GM19193 (cell line): ENCODE measurements at regions not wholly inside any gene's neighbourhood (a gene's known extent, or its start where the extent isn't known, plus 50 kb on each side); places are given as distances from the start of the nearest gene placed in this dataset.

Source experiments
- POLR2A ChIP-seq: IDR thresholded peaks from 4 replicates; pipeline ENCODE4 v1.6.1; 2011; ENCODE audit not compliant: insufficient read depth, insufficient read length; ENCODE audit errors: extremely low read depth

DNA sequence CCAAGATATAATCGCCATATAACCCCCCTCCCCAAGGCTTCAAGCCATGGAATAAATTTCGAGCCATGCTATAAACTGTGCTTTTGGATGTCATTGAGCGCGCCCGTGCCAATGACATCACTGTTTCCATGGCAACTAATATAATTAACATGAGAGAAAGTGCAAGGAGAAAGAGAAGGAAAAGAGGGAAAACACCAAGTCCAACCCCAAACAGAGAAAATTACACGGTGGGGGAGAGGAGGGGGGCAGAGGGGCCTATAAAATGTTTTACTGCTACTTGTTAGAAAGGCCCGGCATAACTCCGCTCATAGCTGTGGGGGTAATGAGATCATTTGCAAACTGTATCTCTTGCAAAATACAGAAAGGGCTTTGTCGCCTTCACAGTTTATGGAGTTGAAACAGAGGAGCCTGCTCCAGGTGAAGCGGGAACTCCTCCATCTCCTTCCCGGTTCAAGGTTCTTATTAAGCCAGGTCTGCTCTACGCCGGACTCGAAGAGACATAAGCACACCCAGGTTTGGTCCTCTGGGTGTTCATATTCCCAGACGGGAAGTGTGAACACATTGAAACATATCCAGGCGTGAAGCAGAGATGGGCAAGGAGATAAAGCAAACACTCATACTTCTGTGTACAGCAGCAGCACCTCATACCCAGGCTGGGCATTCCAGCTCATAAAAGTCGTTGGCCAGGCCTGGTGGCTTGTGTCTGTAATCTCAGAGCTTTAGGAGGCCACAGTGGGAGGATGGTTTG, 99.1 kb upstream of the MAP1LC3B2 start:
- no peak for TF ChIP-seq POLR2A

- TF ChIP-seq POLR2A: no peak
Measured at GRCh38 chr12:116461060-116461459, 98.1 kb upstream of the MAP1LC3B2 start.

- no peak for TF ChIP-seq POLR2A
Measured at GRCh38 chr12:116463366-116463765, 95.8 kb upstream of the MAP1LC3B2 start.

- TF ChIP-seq POLR2A: no peak
Measured at GRCh38 chr12:116465407-116465806, 93.8 kb upstream of the MAP1LC3B2 start.

DNA sequence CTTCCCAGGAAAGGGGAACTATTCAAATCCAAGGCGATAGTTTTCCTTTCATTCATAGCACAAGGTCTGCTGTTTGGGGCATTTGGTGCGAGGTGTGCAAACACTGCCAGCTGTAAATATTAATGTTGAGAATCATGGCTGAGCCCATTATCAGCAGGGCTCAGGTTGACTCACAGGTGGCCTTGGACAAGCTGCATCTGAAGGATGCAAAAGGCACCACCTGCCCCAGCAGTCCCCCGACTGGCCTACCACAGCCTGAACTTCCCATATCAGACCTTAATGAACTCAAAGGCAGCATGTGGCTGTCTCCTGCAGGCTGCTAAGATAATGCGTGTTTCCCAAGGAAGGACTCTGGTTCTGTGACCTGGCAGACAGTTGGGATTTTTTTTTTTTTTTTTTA, 93.3 kb upstream of the MAP1LC3B2 start:
- TF ChIP-seq POLR2A: no peak

DNA sequence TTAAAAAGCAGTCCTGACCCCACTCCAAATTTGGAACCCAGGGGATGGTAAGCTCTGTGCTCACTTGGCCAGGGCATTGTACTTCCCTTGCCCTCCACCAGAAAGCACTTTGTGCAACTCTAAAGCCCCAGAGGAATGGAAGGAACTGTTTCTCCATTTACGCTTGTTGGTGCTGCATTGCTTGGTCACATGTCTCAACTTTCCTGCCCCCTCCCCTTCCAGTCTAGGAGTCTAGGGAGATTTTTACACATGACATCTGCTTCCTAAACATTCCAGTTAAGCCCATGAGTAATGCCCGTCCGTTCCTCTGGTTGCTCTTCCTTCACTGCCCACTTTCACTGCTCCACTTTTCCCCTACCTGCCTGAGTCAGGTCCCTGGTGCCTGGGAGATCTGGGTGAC, 92.6 kb upstream of the MAP1LC3B2 start:
- TF ChIP-seq POLR2A: no peak

- TF ChIP-seq POLR2A: no peak
Measured at GRCh38 chr12:116469344-116469743, 89.8 kb upstream of the MAP1LC3B2 start.

GRCh38 chr12:116471544-116471943, 87.6 kb upstream of the MAP1LC3B2 start:
- no peak for TF ChIP-seq POLR2A

DNA sequence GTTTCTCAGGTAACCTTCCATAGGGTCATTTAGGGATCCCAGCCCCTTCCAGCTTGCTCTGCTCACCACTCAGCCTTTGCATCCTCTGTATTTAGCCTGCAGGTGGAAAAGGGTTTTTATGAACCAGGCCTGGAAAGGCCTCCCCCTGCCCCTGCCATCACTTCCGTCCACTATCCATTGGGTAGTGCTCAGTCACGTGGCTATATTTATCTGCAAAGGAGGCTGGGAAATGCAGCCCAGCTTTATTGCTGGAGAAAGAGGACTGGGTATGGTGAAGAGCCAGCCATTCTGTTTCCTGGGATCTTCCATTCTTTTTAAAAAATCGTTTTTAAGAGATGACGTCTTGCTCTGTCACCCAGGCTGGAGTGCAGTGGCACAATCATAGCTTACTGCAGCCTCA, 87.0 kb upstream of the MAP1LC3B2 start:
- TF ChIP-seq POLR2A: no peak

- no peak for TF ChIP-seq POLR2A
Measured at GRCh38 chr12:116473416-116473815, 85.8 kb upstream of the MAP1LC3B2 start.

DNA sequence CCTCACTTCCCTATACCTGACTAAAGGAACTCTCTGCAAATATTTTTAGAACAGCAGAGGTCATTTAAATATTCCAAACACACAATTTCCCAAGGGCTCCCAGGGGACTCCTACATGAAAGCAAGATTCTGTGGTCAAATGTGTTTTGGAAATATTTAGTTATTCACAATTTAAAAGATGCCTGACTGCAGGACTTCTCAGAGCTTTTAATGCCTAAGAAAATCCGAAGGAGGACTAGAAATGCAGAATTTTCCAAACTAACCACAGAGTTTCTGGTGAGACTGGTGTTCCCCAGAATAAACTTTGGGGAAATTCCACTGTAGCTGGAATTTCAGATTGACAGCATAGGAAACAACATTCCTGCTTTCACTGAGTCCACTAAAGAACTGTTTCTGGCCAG, 84.8 kb upstream of the MAP1LC3B2 start:
- TF ChIP-seq POLR2A: no peak

DNA sequence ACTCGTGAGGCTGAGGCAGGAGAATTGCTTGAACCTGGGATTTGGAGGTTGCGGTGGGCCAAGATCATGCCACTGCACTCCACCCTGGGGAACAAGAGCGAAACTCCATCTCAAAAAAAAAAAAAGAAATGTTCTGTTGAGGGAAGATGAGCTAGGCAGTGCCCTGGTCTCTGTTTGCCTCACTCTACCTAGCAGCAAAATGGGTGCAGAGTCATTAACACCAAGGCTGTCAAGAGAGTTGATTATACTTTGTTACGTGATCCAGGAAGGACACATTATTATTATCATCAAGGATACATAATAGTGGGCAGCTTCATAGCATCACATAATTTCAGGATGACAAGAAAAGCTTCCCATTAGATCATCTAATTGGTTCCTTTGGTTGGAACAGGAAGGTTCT, 84.3 kb upstream of the MAP1LC3B2 start:
- TF ChIP-seq POLR2A: no peak

- no peak for TF ChIP-seq POLR2A
Measured at GRCh38 chr12:116476227-116476822, 82.9 kb upstream of the MAP1LC3B2 start.

GRCh38 chr12:116478243-116478773, 80.9 kb upstream of the MAP1LC3B2 start:
- no peak for TF ChIP-seq POLR2A

DNA sequence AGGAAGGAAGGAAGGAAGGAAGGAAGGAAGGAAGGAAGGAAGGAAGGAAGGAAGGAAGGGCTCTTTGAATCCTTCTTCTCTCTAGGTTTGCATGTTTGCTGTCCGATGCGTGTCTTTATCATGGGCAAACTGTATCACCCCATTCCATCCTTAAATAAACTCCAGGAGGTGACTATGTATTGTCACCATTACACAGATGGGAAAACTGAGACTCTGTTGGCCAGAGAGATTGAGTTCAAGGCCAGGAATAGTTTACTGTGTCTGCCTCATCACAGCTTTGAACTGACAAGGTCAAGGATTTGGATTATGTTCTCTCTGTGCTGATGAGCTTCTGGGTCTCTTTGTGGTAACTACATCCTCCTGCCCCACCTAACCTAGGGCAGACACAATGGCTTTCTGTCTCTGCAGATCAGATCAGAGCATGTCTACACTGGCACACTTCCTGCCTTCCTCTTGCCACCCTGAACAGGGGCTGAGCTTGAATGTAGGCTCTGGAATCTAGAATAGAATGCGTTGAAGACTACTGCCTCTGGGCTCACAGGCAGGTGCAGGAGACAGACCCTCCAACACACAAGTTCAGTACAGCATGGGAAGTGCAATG, 78.9 kb upstream of the MAP1LC3B2 start:
- no peak for TF ChIP-seq POLR2A

- TF ChIP-seq POLR2A: no peak
Measured at GRCh38 chr12:116481726-116482125, 77.5 kb upstream of the MAP1LC3B2 start.

DNA sequence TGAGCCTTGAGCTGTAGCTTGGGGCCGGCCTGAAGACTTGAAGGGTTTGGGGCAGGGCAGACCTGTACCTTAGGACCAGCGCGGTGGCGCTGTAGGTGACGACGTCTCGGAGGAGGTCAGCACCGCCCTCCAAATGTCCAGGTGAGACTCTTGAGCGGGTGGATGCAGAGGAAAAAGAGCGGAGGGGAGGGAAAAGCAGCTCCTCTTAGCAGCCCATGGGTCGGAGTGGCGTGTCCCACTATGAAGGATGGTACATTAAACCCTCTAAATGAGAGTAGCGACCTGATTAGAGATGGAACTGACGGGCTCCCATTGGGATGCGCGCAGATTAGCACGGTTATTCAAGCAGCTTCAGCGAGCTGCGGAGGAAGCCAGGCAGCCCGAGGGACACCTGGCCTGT, 77.0 kb upstream of the MAP1LC3B2 start:
- TF ChIP-seq POLR2A: no peak

DNA sequence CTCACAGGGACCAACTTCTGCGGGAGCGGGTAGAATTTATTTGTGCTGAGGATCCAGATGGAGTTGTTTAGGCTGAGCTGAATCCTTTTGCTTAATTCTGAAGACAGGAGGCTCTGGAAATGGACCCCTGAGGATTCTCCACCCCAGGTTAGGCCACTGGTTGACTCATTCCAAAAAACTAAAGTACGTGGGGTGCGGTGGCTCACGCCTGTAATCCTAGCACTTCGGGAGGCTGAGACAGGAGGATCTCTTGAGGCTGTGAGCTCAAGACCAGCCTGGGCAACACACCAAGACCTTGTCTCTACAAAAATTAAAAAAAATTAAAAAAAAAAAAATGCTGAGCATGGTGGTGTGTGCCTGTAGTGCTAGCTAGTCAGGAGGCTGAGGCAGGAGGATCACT, 76.3 kb upstream of the MAP1LC3B2 start:
- TF ChIP-seq POLR2A: no peak
